Right lobe of liver (tissue), 6 donors: ENCODE measurements at regions not wholly inside any gene's neighbourhood (a gene's known extent, or its start where the extent isn't known, plus 50 kb on each side); places are given as distances from the start of the nearest gene placed in this dataset.

ENCODE experiments used
- ATAC-seq, 4 donors: fragments of 200-7000 bp; cut with Tn5 transposase; one replicate each; pipeline ENCODE4 v1.9.1; 2020; ENCODE audit warnings: mild to moderate bottlenecking in 4 of 4, moderate library complexity in 4 of 4
- DNase-seq, 3 donors: peaks; one replicate each; pipeline ENCODE4 v3.0.0-alpha.2; 2020
- H3K27ac ChIP-seq, 3 donors: fragments of 200-600 bp; one replicate each; pipeline ENCODE4 v1.8.0; 2022
- H3K27me3 ChIP-seq, 2 donors: fragments of 200-600 bp; one replicate each; pipeline ENCODE4 v1.8.0; 2022
- H3K36me3 ChIP-seq, 4 donors: fragments of 200-600 bp; sonication (generic) in 1 of 4; one replicate each; pipeline versions ENCODE4 v1.5.1 to v1.8.0; 2017 to 2022; ENCODE audit warnings: control low read depth in 1 of 4
- H3K4me1 ChIP-seq, 4 donors: fragments of 200-600 bp; sonication (generic) in 1 of 4; one replicate each; pipeline versions ENCODE4 v1.5.1 to v1.8.0; 2017 to 2022; ENCODE audit warnings: control low read depth in 1 of 4
- H3K4me3 ChIP-seq, 3 donors: fragments of 200-600 bp; one replicate each; pipeline ENCODE4 v1.8.0; 2022
- H3K9me3 ChIP-seq, 4 donors: fragments of 200-600 bp; sonication (generic) in 1 of 4; one replicate each; pipeline versions ENCODE4 v1.5.1 to v1.8.0; 2017 to 2022; ENCODE audit warnings: control low read depth in 1 of 4
- CTCF ChIP-seq, 4 donors: fragments of 200-600 bp in 3 of 4; fragments of 450-650 bp in 1 of 4; IDR thresholded peaks; one replicate each; pipeline versions ENCODE4 v1.5.1 to v1.8.0; 2016 to 2022; ENCODE audit warnings: antibody characterized with exemption in 4 of 4, mild to moderate bottlenecking in 2 of 4
- POLR2A ChIP-seq: fragments of 450-650 bp; IDR thresholded peaks from one replicate; pipeline ENCODE4 v1.6.1; 2017; ENCODE audit warnings: antibody characterized with exemption, mild to moderate bottlenecking
- WGBS: methylation state at CpG from one replicate; pipeline ENCODE4 v1.1.6; 2018; ENCODE audit warnings: low coverage, low lambda C conversion rate; ENCODE audit not compliant: insufficient coverage; ENCODE audit errors: missing lambda C conversion rate; 5-methylcytosine and 5-hydroxymethylcytosine counted together
- intact Hi-C, 2 donors: fragments of 100-400 bp; cut with DNase I; formaldehyde crosslinking; loops; one replicate each; pipeline versions ENCODE4 v1.11.2 to v1.14.1; 2022
- donor health status: DM: no; HTN: yes; CAD: no.
- donor health status: DM: no; HTN: no; CAD: no.
- donor health status: DM: no; HTN: no; CAD: no.
- donor health status: DM: no; HTN: yes; CAD: no.
- donor health status: DM: no; HTN: yes; CAD: no.

- H3K9me3 ChIP-seq = no peaks in the 10 kb centered on the region
- no peak overlapping the region for H3K27ac ChIP-seq
- H3K4me1 ChIP-seq = no peaks in the 10 kb centered on the region
- 25% methylated on average over 17 of the region's 18 CpGs for WGBS
- intact Hi-C loops = no loop called here
- H3K36me3 ChIP-seq = no peaks in the 10 kb centered on the region
- TF ChIP-seq CTCF (IDR thresholded peaks at IDR 0.05) (no peak), POLR2A (no peak)
- DNase-seq (no peak), ATAC-seq (no peak)
- H3K27me3 ChIP-seq = no peaks in the 10 kb centered on the region
- H3K4me3 ChIP-seq = no peak overlapping the region
Measured at GRCh38 chr16:54362591-54363206, 76.1 kb upstream of the IRX3 start.

- 7% methylated on average over 1 of the region's 1 CpG for WGBS
- intact Hi-C loops = no loop called here
- no peak for ATAC-seq
- H3K27me3 ChIP-seq = no peaks in the 10 kb centered on the region
- no peaks in the 10 kb centered on the region for H3K4me1 ChIP-seq
- no peak overlapping the region for H3K27ac ChIP-seq
- no peak overlapping the region for H3K4me3 ChIP-seq
- H3K9me3 ChIP-seq = no peaks in the 10 kb centered on the region
- TF ChIP-seq POLR2A (no peak), CTCF (IDR thresholded peaks at IDR 0.05) (no peak)
- no peaks in the 10 kb centered on the region for H3K36me3 ChIP-seq
- DNase-seq = no peak
Measured at GRCh38 chr16:54361246-54361645, 74.7 kb upstream of the IRX3 start.

- H3K4me1 ChIP-seq = no peaks in the 10 kb centered on the region
- H3K9me3 ChIP-seq = no peaks in the 10 kb centered on the region
- intact Hi-C loops = no loop called here
- no peak overlapping the region for H3K4me3 ChIP-seq
- 4% methylated on average over 3 of the region's 5 CpGs for WGBS
- H3K27me3 ChIP-seq = no peaks in the 10 kb centered on the region
- no peak overlapping the region for H3K27ac ChIP-seq
- H3K36me3 ChIP-seq = no peaks in the 10 kb centered on the region
- ATAC-seq (no peak), DNase-seq (no peak)
- TF ChIP-seq POLR2A = no peak
- TF ChIP-seq CTCF (IDR thresholded peaks at IDR 0.05) = no peak
Measured at GRCh38 chr16:54360681-54361080, 74.1 kb upstream of the IRX3 start.

- no peak overlapping the region for H3K27ac ChIP-seq
- H3K27me3 ChIP-seq = no peaks in the 10 kb centered on the region
- H3K4me3 ChIP-seq = no peak overlapping the region
- H3K4me1 ChIP-seq = no peaks in the 10 kb centered on the region
- intact Hi-C loops = no loop called here
- WGBS = 66% methylated on average over 3 of the region's 5 CpGs
- H3K36me3 ChIP-seq = no peaks in the 10 kb centered on the region
- TF ChIP-seq CTCF (IDR thresholded peaks at IDR 0.05) (no peak), POLR2A (no peak)
- H3K9me3 ChIP-seq = no peaks in the 10 kb centered on the region
- ATAC-seq (no peak), DNase-seq (no peak)
Measured at GRCh38 chr16:54359555-54359954, 73.0 kb upstream of the IRX3 start.

GRCh38 chr16:54359081-54359480, 72.5 kb upstream of the IRX3 start:
- no peaks in the 10 kb centered on the region for H3K36me3 ChIP-seq
- intact Hi-C loops = no loop called here
- H3K4me3 ChIP-seq = no peak overlapping the region
- no peak for TF ChIP-seq POLR2A
- no peaks in the 10 kb centered on the region for H3K27me3 ChIP-seq
- ATAC-seq = no peak
- no peak for DNase-seq
- WGBS = 40% methylated on average over 6 of the region's 9 CpGs
- no peaks in the 10 kb centered on the region for H3K4me1 ChIP-seq
- H3K27ac ChIP-seq = no peak overlapping the region
- no peaks in the 10 kb centered on the region for H3K9me3 ChIP-seq
